Heart left ventricle (tissue), 13 donors: ENCODE measurements at regions not wholly inside any gene's neighbourhood (a gene's known extent, or its start where the extent isn't known, plus 50 kb on each side); places are given as distances from the start of the nearest gene placed in this dataset.

Experiments
- CTCF ChIP-seq, 12 donors: fragments of 200-600 bp; sonication (generic) in 4 of 12; IDR thresholded peaks; one replicate each; pipeline versions ENCODE4 v1.5.0 to v1.8.0; 2018 to 2022; ENCODE audit warnings: antibody characterized with exemption in 12 of 12, mild to moderate bottlenecking in 5 of 12
- POLR2A ChIP-seq, 2 donors: fragments of 450-650 bp; IDR thresholded peaks; one replicate each; pipeline ENCODE4 v1.6.1; 2017; ENCODE audit warnings: antibody characterized with exemption in 2 of 2, mild to moderate bottlenecking in 2 of 2, moderate library complexity in 2 of 2
- donor health status: ischemic (EF 13 %, LVEDD 7.1; RV severe dilation, severe dysfunction).
- donor health status: DM: no; HTN: yes; CAD: no.
- donor health status: DM: no; HTN: no; CAD: no.
- donor health status: ischemic (EF 25% LVEDD 6.9; RV normal size, moderate dysfunction).
- donor health status: ischemic (EF 25% LVEDD 5.7; RV mildly dilated, moderate dysfunction).
- donor health status: ischemic (EF 35%, LVEDD 5.7; RV mildly dilated, moderate dysfunction).
- donor health status: nonischemic (EF 11% LVEDD 7.7; RV severe dilation, severe dysfunction).
- donor health status: DM: yes; HTN: yes; CAD: no.
- donor health status: PGD.
- donor health status: ischemic (EF 29% LVEDD 5.4; RV normal size, mild dysfunction).
- donor health status: nonischemic (EF 23%, LVEDD 6.1; RV moderate dilation, normal function).

GRCh38 chr6:81689580-81689979 lies 62.9 kb downstream of the TENT5A start:
- TF ChIP-seq CTCF (IDR thresholded peaks at IDR 0.05) (no peak), POLR2A (IDR thresholded peaks at IDR 0.05) (no peak)
